CD14-positive monocyte (primary cell): ENCODE measurements at regions not wholly inside any gene's neighbourhood (a gene's known extent, or its start where the extent isn't known, plus 50 kb on each side); places are given as distances from the start of the nearest gene placed in this dataset.

Source experiments
- DNase-seq, 3 donors: peaks; one replicate each; pipeline ENCODE4 v3.0.0-alpha.2; 2011 to 2022
- H2AFZ ChIP-seq: 2 replicates; pipeline ENCODE4 v1.6.0; 2012; ENCODE audit warnings: mild to moderate bottlenecking, low read depth, low read length, inconsistent platforms; ENCODE audit not compliant: insufficient read depth, poor library complexity, severe bottlenecking
- H3K27ac ChIP-seq, 2 donors: 1 replicate in 1 of 2; 2 replicates in 1 of 2; pipeline ENCODE4 v1.5.1; 2012 to 2013; ENCODE audit warnings: low read length in 2 of 2, control low read depth in 1 of 2, inconsistent platforms in 1 of 2, low read depth in 1 of 2, mild to moderate bottlenecking in 1 of 2
- H3K27me3 ChIP-seq, 2 donors: one replicate each; pipeline versions ENCODE4 v1.6.0 to v1.6.1; 2011 to 2013; ENCODE audit warnings: low read length in 2 of 2; ENCODE audit not compliant: control insufficient read depth in 2 of 2, insufficient read depth in 2 of 2
- H3K36me3 ChIP-seq, 2 donors: replicated peaks in 1 of 2; 1 replicate in 1 of 2; 2 replicates in 1 of 2; pipeline versions ENCODE4 v1.5.1 to v1.6.1; 2012 to 2013; ENCODE audit warnings: low read length in 2 of 2, control low read depth in 1 of 2, inconsistent platforms in 1 of 2, mild to moderate bottlenecking in 1 of 2; ENCODE audit not compliant: insufficient read depth in 2 of 2, control insufficient read depth in 1 of 2
- H3K4me1 ChIP-seq, 2 donors: 1 replicate in 1 of 2; 2 replicates in 1 of 2; pipeline versions ENCODE4 v1.5.1 to v1.6.1; 2012 to 2013; ENCODE audit warnings: low read length in 2 of 2, control low read depth in 1 of 2, inconsistent platforms in 1 of 2, mild to moderate bottlenecking in 1 of 2, moderate library complexity in 1 of 2; ENCODE audit not compliant: insufficient read depth in 2 of 2, control insufficient read depth in 1 of 2
- H3K4me2 ChIP-seq: replicated peaks from 2 replicates; pipeline ENCODE3; 2012; ENCODE audit warnings: low read length, moderate library complexity, mild to moderate bottlenecking; ENCODE audit not compliant: poor library complexity, severe bottlenecking; ENCODE audit errors: extremely low read depth
- H3K4me3 ChIP-seq, 3 experiments: fragments of 200-600 bp in 1 of 3; sonication (generic) in 1 of 3; replicated peaks in 1 of 3; 1 replicate in 2 of 3; 2 replicates in 1 of 3; pipeline ENCODE4 v1.5.1; 2011 to 2013; ENCODE audit warnings: low read length in 3 of 3, mild to moderate bottlenecking in 3 of 3, control low read depth in 2 of 3, low read depth in 2 of 3, inconsistent platforms in 1 of 3, moderate library complexity in 1 of 3
- H3K79me2 ChIP-seq: 2 replicates; pipeline ENCODE4 v1.6.0; 2012; ENCODE audit warnings: mild to moderate bottlenecking, control low read depth, inconsistent platforms, low read length, moderate library complexity; ENCODE audit not compliant: insufficient read depth
- H3K9ac ChIP-seq: 2 replicates; pipeline ENCODE4 v1.6.0; 2017; ENCODE audit warnings: low read length, mild to moderate bottlenecking; ENCODE audit not compliant: insufficient read depth, poor library complexity, severe bottlenecking
- H3K9me3 ChIP-seq, 2 donors: replicated peaks in 1 of 2; 1 replicate in 1 of 2; 2 replicates in 1 of 2; pipeline versions ENCODE4 v1.5.1 to v1.6.1; 2012 to 2013; ENCODE audit warnings: low read length in 2 of 2, control low read depth in 1 of 2; ENCODE audit not compliant: control insufficient read depth in 1 of 2, insufficient read depth in 1 of 2
- H4K20me1 ChIP-seq: 2 replicates; pipeline ENCODE4 v1.6.0; 2012; ENCODE audit warnings: mild to moderate bottlenecking, low read length, control low read depth, moderate library complexity; ENCODE audit not compliant: insufficient read depth
- H3K27ac Mint-ChIP-seq, 7 donors: one replicate each; pipeline ENCODE4 v1.8.0; 2020; ENCODE audit warnings: mild to moderate bottlenecking in 7 of 7, mixed read lengths in 7 of 7, moderate library complexity in 6 of 7, inconsistent platforms in 2 of 7
- H3K27me3 Mint-ChIP-seq, 3 donors: one replicate each; pipeline ENCODE4 v1.8.0; 2021 to 2022; ENCODE audit warnings: low read depth in 3 of 3, mild to moderate bottlenecking in 3 of 3, mixed read lengths in 3 of 3, moderate library complexity in 3 of 3, inconsistent platforms in 1 of 3
- H3K36me3 Mint-ChIP-seq, 2 donors: one replicate each; pipeline ENCODE4 v1.8.0; 2020; ENCODE audit warnings: mixed read lengths in 2 of 2, inconsistent platforms in 1 of 2, mild to moderate bottlenecking in 1 of 2
- H3K4me1 Mint-ChIP-seq: one replicate; pipeline ENCODE4 v1.8.0; 2020; ENCODE audit warnings: mild to moderate bottlenecking, mixed read lengths
- H3K4me3 Mint-ChIP-seq, 2 donors: one replicate each; pipeline ENCODE4 v1.8.0; 2020; ENCODE audit warnings: mild to moderate bottlenecking in 2 of 2, mixed read lengths in 2 of 2, moderate library complexity in 1 of 2
- H3K9me3 Mint-ChIP-seq, 7 donors: one replicate each; pipeline ENCODE4 v1.8.0; 2020 to 2022; ENCODE audit warnings: mixed read lengths in 7 of 7, mild to moderate bottlenecking in 6 of 7, moderate library complexity in 6 of 7, inconsistent platforms in 2 of 7
- CTCF ChIP-seq: fragments of 200-600 bp; IDR thresholded peaks from one replicate; pipeline ENCODE4 v1.8.0; 2022; ENCODE audit warnings: antibody characterized with exemption, mild to moderate bottlenecking
- WGBS: methylation state at CpG from one replicate; pipeline ENCODE4 v1.1.5; 2013; ENCODE audit warnings: missing lambda C conversion rate; ENCODE audit not compliant: insufficient coverage; 5-methylcytosine and 5-hydroxymethylcytosine counted together
- intact Hi-C, 2 donors: fragments of 100-400 bp; cut with micrococcal nuclease; formaldehyde crosslinking; loops; one replicate each; pipeline versions ENCODE4 v1.15.0 to v1.15.1; 2023

GRCh38 chr11:69941546-69942332 lies 122.5 kb upstream of the FGF3 start:
- Mint-ChIP-seq H3K27me3 (peaks cover 0 to 5% (median 3%) of the 10 kb centered on the region in 3 donors), H3K36me3 (no peaks in the 10 kb centered on the region), H3K4me1 (no peaks in the 10 kb centered on the region), H3K9me3 (peaks cover 0 to 2% (median 0%) of the 10 kb centered on the region in 7 donors), H3K4me3 (no peak overlapping the region), H3K27ac (no peak overlapping the region)
- intact Hi-C loops: no loop called here
- H3K4me3 ChIP-seq: no peak overlapping the region
- H2AFZ ChIP-seq: no peak overlapping the region
- 89% methylated on average over 8 of the region's 15 CpGs for WGBS
- H3K36me3 ChIP-seq: no peaks in the 10 kb centered on the region
- no peaks in the 10 kb centered on the region for H3K9me3 ChIP-seq
- no peak overlapping the region for H3K4me2 ChIP-seq
- no peak overlapping the region for H3K27ac ChIP-seq
- TF ChIP-seq CTCF: no peak
- no peaks in the 10 kb centered on the region for H3K79me2 ChIP-seq
- H4K20me1 ChIP-seq: no peaks in the 10 kb centered on the region
- no peaks in the 10 kb centered on the region for H3K27me3 ChIP-seq
- H3K9ac ChIP-seq: no peak overlapping the region
- no peak for DNase-seq
- H3K4me1 ChIP-seq: no peaks in the 10 kb centered on the region

GRCh38 chr11:69942333-69942820 lies 123.2 kb upstream of the FGF3 start:
- TF ChIP-seq CTCF: no peak
- H3K27me3 Mint-ChIP-seq: peaks cover 0 to 5% (median 3%) of the 10 kb centered on the region in 3 donors
- no peak for DNase-seq
- Histone ChIP-seq H3K36me3 (no peaks in the 10 kb centered on the region), H4K20me1 (no peaks in the 10 kb centered on the region), H2AFZ (no peak overlapping the region), H3K27me3 (no peaks in the 10 kb centered on the region), H3K4me1 (no peaks in the 10 kb centered on the region), H3K9ac (no peak overlapping the region), H3K4me2 (no peak overlapping the region), H3K4me3 (no peak overlapping the region), H3K27ac (no peak overlapping the region), H3K79me2 (no peaks in the 10 kb centered on the region), H3K9me3 (no peaks in the 10 kb centered on the region)
- 97% methylated on average over 7 of the region's 9 CpGs for WGBS
- H3K9me3 Mint-ChIP-seq: no peaks in the 10 kb centered on the region
- H3K36me3 Mint-ChIP-seq: no peaks in the 10 kb centered on the region
- H3K4me1 Mint-ChIP-seq: no peaks in the 10 kb centered on the region
- intact Hi-C loops: no loop called here
- H3K4me3 Mint-ChIP-seq: no peak overlapping the region
- H3K27ac Mint-ChIP-seq: no peak overlapping the region
